Mesothelial cell of epicardium (in vitro differentiated cells): ENCODE measurements at regions not wholly inside any gene's neighbourhood (a gene's known extent, or its start where the extent isn't known, plus 50 kb on each side); places are given as distances from the start of the nearest gene placed in this dataset.
A peak's percentile ranks its signal among the peaks of the same experiment; 100 is the strongest.

Experiments
- DNase-seq, 2 experiments: peaks; one replicate each; pipeline ENCODE4 v3.0.0; 2021; ENCODE audit warnings: low spot score in 2 of 2; ENCODE audit not compliant: unreplicated experiment in 2 of 2
- H3K27ac Mint-ChIP-seq: 2 replicates; pipeline ENCODE4 v1.8.0; 2021; ENCODE audit warnings: mixed read lengths
- H3K27me3 Mint-ChIP-seq: 2 replicates; pipeline ENCODE4 v1.8.0; 2021; ENCODE audit warnings: low read depth, mixed read lengths
- H3K36me3 Mint-ChIP-seq: 2 replicates; pipeline ENCODE4 v1.8.0; 2021; ENCODE audit warnings: mixed read lengths
- H3K4me1 Mint-ChIP-seq: 2 replicates; pipeline ENCODE4 v1.8.0; 2021; ENCODE audit warnings: mixed read lengths
- H3K4me3 Mint-ChIP-seq: 2 replicates; pipeline ENCODE4 v1.8.0; 2021; ENCODE audit warnings: mild to moderate bottlenecking, moderate library complexity, mixed read lengths
- H3K9me3 Mint-ChIP-seq: 2 replicates; pipeline ENCODE4 v1.8.0; 2021; ENCODE audit warnings: mixed read lengths
- TF ChIP-seq, protein P1 (sequence below): fragments of 200-600 bp; sonication (generic); IDR thresholded peaks from one replicate; pipeline ENCODE4 v1.5.0; 2021; ENCODE audit warnings: antibody characterized with exemption; ENCODE audit not compliant: unreplicated experiment

DNA sequence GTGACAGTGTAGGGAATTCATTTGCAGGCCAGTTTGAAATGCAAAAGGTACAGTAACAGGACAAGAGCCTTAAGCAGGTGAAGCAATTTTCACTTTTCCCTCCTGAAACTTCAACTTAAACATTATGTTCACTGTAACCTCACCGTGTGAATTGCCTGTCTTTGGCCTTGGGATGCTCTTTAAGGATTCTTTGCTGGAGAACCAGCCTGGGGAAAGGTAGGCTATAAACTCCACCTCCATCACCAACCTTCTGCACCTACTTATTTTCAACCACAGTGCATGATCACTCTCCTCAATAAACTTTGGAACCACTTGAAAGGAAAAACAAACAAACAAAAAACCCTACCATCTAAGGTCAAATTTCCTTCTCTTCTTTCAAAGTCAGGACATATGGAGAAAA is 300.5 kb downstream of the TLE1 start:
- Mint-ChIP-seq H3K27ac (peak overlapping the region; percentile 71), H3K4me3 (no peak overlapping the region), H3K36me3 (no peaks in the 10 kb centered on the region), H3K4me1 (peaks cover 39% of the 10 kb centered on the region), H3K9me3 (peaks cover 6% of the 10 kb centered on the region), H3K27me3 (no peaks in the 10 kb centered on the region)
- TF ChIP-seq, protein P1, sequence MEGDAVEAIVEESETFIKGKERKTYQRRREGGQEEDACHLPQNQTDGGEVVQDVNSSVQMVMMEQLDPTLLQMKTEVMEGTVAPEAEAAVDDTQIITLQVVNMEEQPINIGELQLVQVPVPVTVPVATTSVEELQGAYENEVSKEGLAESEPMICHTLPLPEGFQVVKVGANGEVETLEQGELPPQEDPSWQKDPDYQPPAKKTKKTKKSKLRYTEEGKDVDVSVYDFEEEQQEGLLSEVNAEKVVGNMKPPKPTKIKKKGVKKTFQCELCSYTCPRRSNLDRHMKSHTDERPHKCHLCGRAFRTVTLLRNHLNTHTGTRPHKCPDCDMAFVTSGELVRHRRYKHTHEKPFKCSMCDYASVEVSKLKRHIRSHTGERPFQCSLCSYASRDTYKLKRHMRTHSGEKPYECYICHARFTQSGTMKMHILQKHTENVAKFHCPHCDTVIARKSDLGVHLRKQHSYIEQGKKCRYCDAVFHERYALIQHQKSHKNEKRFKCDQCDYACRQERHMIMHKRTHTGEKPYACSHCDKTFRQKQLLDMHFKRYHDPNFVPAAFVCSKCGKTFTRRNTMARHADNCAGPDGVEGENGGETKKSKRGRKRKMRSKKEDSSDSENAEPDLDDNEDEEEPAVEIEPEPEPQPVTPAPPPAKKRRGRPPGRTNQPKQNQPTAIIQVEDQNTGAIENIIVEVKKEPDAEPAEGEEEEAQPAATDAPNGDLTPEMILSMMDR = no peak
- DNase-seq = no peak

DNA sequence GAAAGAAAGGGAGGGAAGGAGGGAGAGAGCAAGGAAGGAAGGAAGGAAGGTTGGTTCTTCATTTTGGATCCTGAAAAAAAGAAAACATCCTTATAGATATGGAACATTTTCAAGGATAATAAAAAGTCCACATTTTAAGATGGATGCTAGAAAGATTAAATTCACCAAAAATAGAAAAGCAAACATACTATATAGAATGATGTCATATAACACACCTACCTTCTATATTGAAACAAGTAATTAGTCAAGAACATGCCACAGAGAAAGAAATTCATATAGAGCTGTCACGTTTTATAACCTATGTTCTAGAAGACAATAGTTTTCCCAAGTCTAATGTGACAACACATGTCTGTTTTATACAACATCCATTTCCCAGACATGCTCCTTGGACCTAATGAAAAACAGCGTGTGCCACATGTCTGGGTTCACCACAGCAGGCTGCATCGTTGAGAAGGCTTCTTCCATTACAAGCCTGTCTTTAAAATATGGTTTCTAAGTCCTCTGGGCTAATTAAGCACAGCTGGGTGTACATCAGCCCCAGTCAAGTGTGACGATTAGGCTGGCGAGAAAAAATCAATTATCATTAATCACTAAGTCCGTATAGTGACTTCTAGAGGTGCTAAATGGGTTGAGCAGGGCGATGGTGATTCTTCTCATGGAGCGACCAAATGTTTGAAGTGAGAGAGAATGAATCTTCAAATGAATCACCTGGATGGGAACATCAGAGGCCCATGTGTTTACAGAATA is 301.8 kb downstream of the TLE1 start:
- no peak overlapping the region for H3K4me3 Mint-ChIP-seq
- H3K9me3 Mint-ChIP-seq = peaks cover 2% of the 10 kb centered on the region
- TF ChIP-seq, protein P1 = no peak
- H3K27me3 Mint-ChIP-seq = no peaks in the 10 kb centered on the region
- no peak overlapping the region for H3K27ac Mint-ChIP-seq
- no peak for DNase-seq
- no peaks in the 10 kb centered on the region for H3K36me3 Mint-ChIP-seq
- peaks cover 40% of the 10 kb centered on the region for H3K4me1 Mint-ChIP-seq

DNA sequence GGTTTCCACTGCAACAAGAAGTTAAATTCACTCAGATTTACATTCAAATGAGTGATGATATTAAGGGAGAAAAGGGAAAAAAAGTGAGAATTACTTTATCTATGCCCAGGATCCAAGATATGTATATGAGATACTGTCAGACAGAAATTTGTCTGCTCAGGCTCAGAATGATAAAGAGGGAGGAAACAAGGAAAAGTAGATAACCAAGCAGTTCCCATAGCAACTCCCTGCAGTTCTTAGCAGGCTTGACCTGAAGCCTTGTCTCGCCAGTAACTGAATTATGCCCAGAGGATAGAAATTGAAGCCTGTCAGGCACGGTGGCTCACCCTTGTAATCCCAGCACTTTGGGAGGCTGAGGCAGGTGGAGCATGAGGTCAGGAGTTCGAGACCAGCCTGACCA is 304.4 kb downstream of the TLE1 start:
- H3K4me1 Mint-ChIP-seq = peaks cover 39% of the 10 kb centered on the region
- H3K36me3 Mint-ChIP-seq = no peaks in the 10 kb centered on the region
- TF ChIP-seq, protein P1 = no peak
- H3K27ac Mint-ChIP-seq = peak overlapping the region; percentile 5
- no peak overlapping the region for H3K4me3 Mint-ChIP-seq
- H3K27me3 Mint-ChIP-seq = no peaks in the 10 kb centered on the region
- no peak for DNase-seq
- H3K9me3 Mint-ChIP-seq = no peaks in the 10 kb centered on the region

DNA sequence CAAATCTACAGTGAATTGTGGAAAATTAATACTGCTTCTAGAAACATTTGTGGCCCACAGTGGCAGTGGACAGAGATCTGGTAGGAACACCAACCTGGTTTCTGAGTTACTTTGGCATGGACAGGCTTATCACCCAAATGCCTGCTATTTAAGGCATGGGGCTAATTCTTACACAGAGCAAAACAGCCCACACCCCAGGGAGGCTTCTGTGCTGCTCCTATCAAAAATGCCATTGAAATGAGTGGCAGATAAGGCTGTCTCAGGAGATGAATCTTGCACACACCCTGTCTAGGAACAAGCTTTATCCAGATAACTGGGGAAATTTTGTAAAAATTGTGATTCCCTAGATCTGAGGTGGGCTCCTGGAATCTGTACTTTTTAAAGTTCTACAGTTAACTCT is 307.1 kb downstream of the TLE1 start:
- Mint-ChIP-seq H3K4me3 (no peak overlapping the region), H3K36me3 (no peaks in the 10 kb centered on the region), H3K4me1 (peaks cover 35% of the 10 kb centered on the region), H3K27ac (no peak overlapping the region), H3K9me3 (peaks cover 9% of the 10 kb centered on the region), H3K27me3 (no peaks in the 10 kb centered on the region)
- TF ChIP-seq, protein P1 = no peak
- no peak for DNase-seq

DNA sequence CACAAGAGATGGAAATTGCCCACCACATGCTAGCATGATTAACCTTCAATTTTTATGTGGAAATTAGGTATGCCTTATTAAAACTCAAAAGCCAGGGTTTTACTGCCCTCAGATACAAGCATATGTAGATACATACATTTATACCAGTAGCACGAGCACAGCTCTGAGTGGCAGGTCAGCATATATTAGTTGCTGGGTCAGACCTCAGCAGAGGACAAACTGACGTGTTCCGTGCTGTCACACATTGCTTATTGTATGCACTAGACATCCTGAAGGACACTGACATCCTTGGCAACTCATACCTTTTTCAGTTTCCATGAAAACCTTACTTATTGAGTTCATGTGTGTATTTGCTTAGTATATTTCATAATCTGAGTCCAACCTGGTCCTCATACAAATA is 307.7 kb downstream of the TLE1 start:
- Mint-ChIP-seq H3K9me3 (peaks cover 9% of the 10 kb centered on the region), H3K4me3 (no peak overlapping the region), H3K36me3 (no peaks in the 10 kb centered on the region), H3K4me1 (peaks cover 40% of the 10 kb centered on the region), H3K27ac (no peak overlapping the region), H3K27me3 (no peaks in the 10 kb centered on the region)
- DNase-seq = no peak
- TF ChIP-seq, protein P1 = no peak
